ENCODE measurements at regions not wholly inside any gene's neighbourhood (a gene's known extent, or its start where the extent isn't known, plus 50 kb on each side); places are given as distances from the start of the nearest gene placed in this dataset.

DNA sequence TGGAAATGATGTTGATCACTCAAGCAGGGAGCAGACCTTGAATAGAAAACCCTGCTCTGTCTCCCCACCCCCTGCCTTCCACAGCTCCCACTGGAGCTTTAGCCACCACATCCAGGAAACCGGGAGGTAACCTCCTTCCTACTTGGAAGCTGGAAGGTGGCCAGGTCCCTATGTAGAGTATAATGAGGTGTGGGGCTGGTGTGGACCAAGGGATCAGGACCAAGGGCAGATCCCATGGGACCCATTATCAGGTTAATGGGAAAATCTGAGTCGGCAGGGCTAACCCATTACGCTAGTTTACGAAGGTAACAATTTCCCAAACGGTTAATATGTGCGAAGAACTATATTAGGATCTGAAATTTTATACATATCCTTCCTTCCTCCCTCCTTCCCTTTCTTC, 321.9 kb downstream of the MIAT start:
- no peak overlapping the region for H2AFZ ChIP-seq
- no peaks in the 10 kb centered on the region for H3K4me1 ChIP-seq
- H3K27ac ChIP-seq, result no peak overlapping the region
- no peaks in the 10 kb centered on the region for H3K27me3 ChIP-seq (ENCODE audit: control insufficient read depth, insufficient read depth, low read length)
- no peaks in the 10 kb centered on the region for H3K79me2 ChIP-seq
- no peak overlapping the region for H3K9ac ChIP-seq
- H3K36me3 ChIP-seq (ENCODE audit: control insufficient read depth, insufficient read depth, low read length), result no peaks in the 10 kb centered on the region
- no peak overlapping the region for H3K4me3 ChIP-seq (ENCODE audit: low read depth, low read length)
- H3K9me3 ChIP-seq (ENCODE audit: control insufficient read depth, low read length), result no peaks in the 10 kb centered on the region
- TF ChIP-seq, protein P1, sequence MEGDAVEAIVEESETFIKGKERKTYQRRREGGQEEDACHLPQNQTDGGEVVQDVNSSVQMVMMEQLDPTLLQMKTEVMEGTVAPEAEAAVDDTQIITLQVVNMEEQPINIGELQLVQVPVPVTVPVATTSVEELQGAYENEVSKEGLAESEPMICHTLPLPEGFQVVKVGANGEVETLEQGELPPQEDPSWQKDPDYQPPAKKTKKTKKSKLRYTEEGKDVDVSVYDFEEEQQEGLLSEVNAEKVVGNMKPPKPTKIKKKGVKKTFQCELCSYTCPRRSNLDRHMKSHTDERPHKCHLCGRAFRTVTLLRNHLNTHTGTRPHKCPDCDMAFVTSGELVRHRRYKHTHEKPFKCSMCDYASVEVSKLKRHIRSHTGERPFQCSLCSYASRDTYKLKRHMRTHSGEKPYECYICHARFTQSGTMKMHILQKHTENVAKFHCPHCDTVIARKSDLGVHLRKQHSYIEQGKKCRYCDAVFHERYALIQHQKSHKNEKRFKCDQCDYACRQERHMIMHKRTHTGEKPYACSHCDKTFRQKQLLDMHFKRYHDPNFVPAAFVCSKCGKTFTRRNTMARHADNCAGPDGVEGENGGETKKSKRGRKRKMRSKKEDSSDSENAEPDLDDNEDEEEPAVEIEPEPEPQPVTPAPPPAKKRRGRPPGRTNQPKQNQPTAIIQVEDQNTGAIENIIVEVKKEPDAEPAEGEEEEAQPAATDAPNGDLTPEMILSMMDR (IDR thresholded peaks at IDR 0.05), result no peak
- H3K4me2 ChIP-seq (ENCODE audit: low read length), result no peak overlapping the region

DNA sequence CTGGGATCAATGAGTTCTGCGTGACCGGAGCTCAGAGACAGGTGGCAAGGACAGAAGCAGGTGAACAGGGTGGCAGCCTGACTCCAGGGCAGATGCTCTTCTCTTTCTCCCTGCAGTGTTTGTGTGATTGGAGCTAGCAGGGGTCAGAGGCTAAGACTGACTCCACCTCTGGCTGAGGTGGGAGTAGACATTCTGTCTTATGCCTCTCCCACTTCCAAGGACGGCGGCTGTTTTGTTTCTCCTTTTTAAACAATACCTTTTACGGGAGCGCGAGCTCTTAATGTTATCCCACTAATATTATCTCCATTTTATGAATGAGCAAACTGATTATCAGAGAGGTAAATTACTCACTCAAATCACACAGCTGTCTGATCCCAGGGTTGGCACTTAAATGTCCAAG, 323.7 kb downstream of the MIAT start:
- no peaks in the 10 kb centered on the region for H3K9me3 ChIP-seq (ENCODE audit: control insufficient read depth, low read length)
- H3K4me1 ChIP-seq, result no peaks in the 10 kb centered on the region
- H3K4me2 ChIP-seq (ENCODE audit: low read length), result no peak overlapping the region
- H3K27ac ChIP-seq, result no peak overlapping the region
- no peaks in the 10 kb centered on the region for H3K36me3 ChIP-seq (ENCODE audit: control insufficient read depth, insufficient read depth, low read length)
- no peaks in the 10 kb centered on the region for H3K79me2 ChIP-seq
- H3K4me3 ChIP-seq (ENCODE audit: low read depth, low read length), result no peak overlapping the region
- TF ChIP-seq, protein P1 (IDR thresholded peaks at IDR 0.05), result no peak
- no peak overlapping the region for H3K9ac ChIP-seq
- no peaks in the 10 kb centered on the region for H3K27me3 ChIP-seq (ENCODE audit: control insufficient read depth, insufficient read depth, low read length)
- no peak overlapping the region for H2AFZ ChIP-seq

DNA sequence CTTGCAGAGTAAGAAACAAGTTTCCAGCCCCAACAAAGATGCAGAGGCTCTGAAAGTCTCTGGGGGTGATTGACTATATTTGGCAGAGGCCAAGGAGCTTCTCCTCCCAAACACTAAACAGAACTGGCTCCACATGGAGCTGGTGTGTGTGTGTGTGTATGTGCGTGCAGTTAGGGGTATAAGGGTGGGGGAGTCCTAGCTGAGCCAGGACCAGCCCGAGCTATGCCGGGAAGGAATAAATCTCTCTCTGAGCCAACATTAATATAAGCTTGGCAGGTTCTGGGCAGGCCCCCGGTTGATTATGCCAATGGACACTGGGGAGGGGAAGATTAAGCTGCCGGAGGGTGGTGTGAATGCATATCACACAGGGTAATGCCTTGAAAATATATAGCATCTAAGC, 324.2 kb downstream of the MIAT start:
- Histone ChIP-seq H3K36me3 (ENCODE audit: control insufficient read depth, insufficient read depth, low read length) (no peaks in the 10 kb centered on the region), H2AFZ (no peak overlapping the region), H3K79me2 (no peaks in the 10 kb centered on the region), H3K4me3 (ENCODE audit: low read depth, low read length) (no peak overlapping the region), H3K4me1 (no peaks in the 10 kb centered on the region), H3K9ac (no peak overlapping the region), H3K4me2 (ENCODE audit: low read length) (no peak overlapping the region), H3K9me3 (ENCODE audit: control insufficient read depth, low read length) (no peaks in the 10 kb centered on the region), H3K27me3 (ENCODE audit: control insufficient read depth, insufficient read depth, low read length) (no peaks in the 10 kb centered on the region), H3K27ac (no peak overlapping the region)
- TF ChIP-seq, protein P1 (IDR thresholded peaks at IDR 0.05), result no peak

DNA sequence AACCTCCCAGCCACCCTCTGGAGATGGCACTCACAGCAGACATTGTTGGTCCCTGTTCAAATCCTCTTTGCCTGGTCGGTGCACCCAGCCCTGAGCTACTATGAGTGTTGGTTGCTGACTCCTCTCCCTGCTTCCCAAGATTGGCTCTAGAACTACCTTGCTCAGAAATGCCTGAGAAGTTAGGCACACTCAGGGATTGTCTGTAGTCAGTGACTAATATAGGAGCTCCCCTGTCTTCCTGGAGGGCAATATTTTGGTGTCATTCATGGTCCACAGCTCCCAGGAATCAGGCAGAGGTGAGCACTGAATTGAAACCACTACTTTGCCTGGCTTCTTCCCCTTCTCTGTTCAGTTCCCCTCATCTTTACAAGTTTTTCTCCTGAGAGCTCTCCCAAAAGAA, 325.9 kb downstream of the MIAT start:
- no peak overlapping the region for H3K27ac ChIP-seq
- H3K9ac ChIP-seq, result no peak overlapping the region
- H3K4me2 ChIP-seq (ENCODE audit: low read length), result no peak overlapping the region
- TF ChIP-seq, protein P1 (IDR thresholded peaks at IDR 0.05), result no peak
- H3K9me3 ChIP-seq (ENCODE audit: control insufficient read depth, low read length), result no peaks in the 10 kb centered on the region
- H3K4me1 ChIP-seq, result no peaks in the 10 kb centered on the region
- no peaks in the 10 kb centered on the region for H3K27me3 ChIP-seq (ENCODE audit: control insufficient read depth, insufficient read depth, low read length)
- H3K79me2 ChIP-seq, result no peaks in the 10 kb centered on the region
- no peaks in the 10 kb centered on the region for H3K36me3 ChIP-seq (ENCODE audit: control insufficient read depth, insufficient read depth, low read length)
- H2AFZ ChIP-seq, result no peak overlapping the region
- H3K4me3 ChIP-seq (ENCODE audit: low read depth, low read length), result no peak overlapping the region

DNA sequence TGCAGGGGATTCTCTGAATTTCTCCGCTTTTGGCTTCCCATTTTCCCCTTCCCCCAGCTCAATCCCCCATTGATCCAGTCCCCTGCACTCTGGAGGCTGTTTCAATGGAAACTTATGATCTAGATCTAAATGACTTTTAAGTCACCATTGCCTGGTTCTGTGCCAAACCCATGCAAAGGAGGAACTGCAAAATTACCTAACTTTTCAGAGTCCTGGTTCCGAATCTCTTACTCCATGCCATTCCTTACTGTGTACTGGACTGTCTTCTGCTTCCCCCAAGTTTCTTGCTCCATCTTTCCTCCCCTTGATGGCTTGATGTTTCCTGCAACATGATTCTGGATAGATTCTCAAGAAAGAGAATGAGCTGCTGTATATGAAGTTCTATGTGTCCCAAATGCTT, 327.8 kb downstream of the MIAT start:
- H3K4me2 ChIP-seq (ENCODE audit: low read length), result no peak overlapping the region
- no peak overlapping the region for H3K27ac ChIP-seq
- H3K27me3 ChIP-seq (ENCODE audit: control insufficient read depth, insufficient read depth, low read length), result no peaks in the 10 kb centered on the region
- H3K9me3 ChIP-seq (ENCODE audit: control insufficient read depth, low read length), result no peaks in the 10 kb centered on the region
- no peaks in the 10 kb centered on the region for H3K4me1 ChIP-seq
- H2AFZ ChIP-seq, result no peak overlapping the region
- TF ChIP-seq, protein P1 (IDR thresholded peaks at IDR 0.05), result no peak
- no peaks in the 10 kb centered on the region for H3K79me2 ChIP-seq
- no peak overlapping the region for H3K9ac ChIP-seq
- H3K36me3 ChIP-seq (ENCODE audit: control insufficient read depth, insufficient read depth, low read length), result no peaks in the 10 kb centered on the region
- H3K4me3 ChIP-seq (ENCODE audit: low read depth, low read length), result no peak overlapping the region
